ENCODE measurements at regions not wholly inside any gene's neighbourhood (a gene's known extent, or its start where the extent isn't known, plus 50 kb on each side); places are given as distances from the start of the nearest gene placed in this dataset.

- TF ChIP-seq CTCF (IDR thresholded peaks at IDR 0.05; ENCODE audit: extremely low read depth in 1 of 2, insufficient read depth in 1 of 2, low read depth in 1 of 2, low read length in 2 of 2) = no peak
- peak overlapping the region; percentile 94 for H3K27ac ChIP-seq (ENCODE audit: insufficient read depth, low read depth, low read length)
- dilution Hi-C loops (cut with MboI; ENCODE audit: extremely low pct_ligation_motif_present, low sequenced_read_pairs) = no loop called here
- peak overlapping the region; percentile 3 for H3K4me2 ChIP-seq (ENCODE audit: insufficient read depth, low read length)
- no peaks in the 10 kb centered on the region for H3K9me3 ChIP-seq (replicated peaks; ENCODE audit: control insufficient read depth, insufficient read depth, low read length)
- no peaks in the 10 kb centered on the region for H3K27me3 ChIP-seq (ENCODE audit: control insufficient read depth in 2 of 2, insufficient read depth in 2 of 2, low read length in 2 of 2)
- peak overlapping the region; percentile 39 for H3K9ac ChIP-seq (replicated peaks; ENCODE audit: extremely low read depth, insufficient read depth, low read length)
- H3K9me1 ChIP-seq (replicated peaks; ENCODE audit: control insufficient read depth, extremely low read depth, insufficient read depth, low read length) = no peaks in the 10 kb centered on the region
- H3K36me3 ChIP-seq (ENCODE audit: control insufficient read depth in 2 of 2, extremely low read depth in 1 of 2, insufficient read depth in 2 of 2, low read length in 2 of 2) = no peaks in the 10 kb centered on the region
- no peaks in the 10 kb centered on the region for H4K20me1 ChIP-seq (replicated peaks; ENCODE audit: control insufficient read depth, extremely low read depth, insufficient read depth, low read length)
- intact Hi-C loops (cut with micrococcal nuclease) = loop anchor here (1.0 to 5.0 kb wide), 4 partner anchors 35 to 214 kb away; partner anchors contain the start of gene ACAA2
- ChIA-PET CTCF (interaction anchor here (0.8 to 3.6 kb wide), 18 partner anchors 12 to 166 kb away, joined by 3 to 49 read pairs (median 4); partner anchors contain the start of gene LIPG), POLR2A (interaction anchor here (0.7 kb wide), 1 partner anchor 67 kb away, joined by 5 read pairs; no protein-coding TSS in a partner anchor)
- peaks cover 46% of the 10 kb centered on the region for H3K4me1 ChIP-seq (ENCODE audit: control insufficient read depth, extremely low read depth, insufficient read depth, low read length)
- no peak overlapping the region for H3K4me3 ChIP-seq (replicated peaks in 1 of 3; ENCODE audit: insufficient read depth in 1 of 3, low read depth in 1 of 3, low read length in 3 of 3)
- DNase-seq (ENCODE audit: low read depth, low spot score) (no peak), FAIRE-seq (no peak)
- H2AFZ ChIP-seq (ENCODE audit: low read depth, low read length) = no peak overlapping the region
- H3K79me2 ChIP-seq (ENCODE audit: control insufficient read depth, insufficient read depth, low read length) = no peaks in the 10 kb centered on the region
- BruUV-seq (replicated peaks) = TSS peak; percentile 98
Observed at GRCh38 chr18:49726675-49726963, 86.7 kb downstream of the ACAA2 start.

GRCh38 chr18:49725809-49726674 is 87.3 kb downstream of the ACAA2 start:
- CTCF ChIA-PET = interaction anchor here (0.8 to 3.6 kb wide), 15 partner anchors 11 to 215 kb away, joined by 3 to 49 read pairs (median 4); partner anchors contain the start of gene LIPG
- TF ChIP-seq GATA2 (IDR thresholded peaks at IDR 0.05; ENCODE audit: insufficient read depth, insufficient read length, low read depth, low read length) (peak; percentile 82), POLR2AphosphoS5 (IDR thresholded peaks at IDR 0.05; ENCODE audit: insufficient read depth, low read depth, low read length) (peak; percentile 26), MAX (IDR thresholded peaks at IDR 0.05; ENCODE audit: insufficient read depth, insufficient read length) (no peak), EZH2 (IDR thresholded peaks at IDR 0.05; ENCODE audit: borderline replicate concordance, low read depth, low read length, severe bottlenecking) (no peak), CTCF (IDR thresholded peaks at IDR 0.05; ENCODE audit: extremely low read depth in 1 of 2, insufficient read depth in 1 of 2, low read depth in 1 of 2, low read length in 2 of 2) (peak in 1 of 2 donors; percentile 3), FOS (IDR thresholded peaks at IDR 0.05; ENCODE audit: borderline replicate concordance, insufficient read depth, low read length) (peak; percentile 76), JUN (IDR thresholded peaks at IDR 0.05; ENCODE audit: borderline replicate concordance, insufficient read depth, insufficient read length, low read depth) (peak; percentile 63), POLR2A (IDR thresholded peaks at IDR 0.05; ENCODE audit: low read depth, low read length) (peak; percentile 29)
- Histone ChIP-seq H3K27me3 (ENCODE audit: control insufficient read depth in 2 of 2, insufficient read depth in 2 of 2, low read length in 2 of 2) (no peaks in the 10 kb centered on the region), H3K4me3 (replicated peaks in 1 of 3; ENCODE audit: insufficient read depth in 1 of 3, low read depth in 1 of 3, low read length in 3 of 3) (no peak overlapping the region), H3K9me1 (replicated peaks; ENCODE audit: control insufficient read depth, extremely low read depth, insufficient read depth, low read length) (no peaks in the 10 kb centered on the region), H3K9ac (replicated peaks; ENCODE audit: extremely low read depth, insufficient read depth, low read length) (peak overlapping the region; percentile 57), H3K4me2 (ENCODE audit: insufficient read depth, low read length) (peak overlapping the region; percentile 5), H3K27ac (ENCODE audit: insufficient read depth, low read depth, low read length) (peak overlapping the region; percentile 94), H3K9me3 (replicated peaks; ENCODE audit: control insufficient read depth, insufficient read depth, low read length) (no peaks in the 10 kb centered on the region), H4K20me1 (replicated peaks; ENCODE audit: control insufficient read depth, extremely low read depth, insufficient read depth, low read length) (no peaks in the 10 kb centered on the region), H2AFZ (ENCODE audit: low read depth, low read length) (peak overlapping the region; percentile 11), H3K79me2 (ENCODE audit: control insufficient read depth, insufficient read depth, low read length) (no peaks in the 10 kb centered on the region), H3K36me3 (ENCODE audit: control insufficient read depth in 2 of 2, extremely low read depth in 1 of 2, insufficient read depth in 2 of 2, low read length in 2 of 2) (no peaks in the 10 kb centered on the region), H3K4me1 (ENCODE audit: control insufficient read depth, extremely low read depth, insufficient read depth, low read length) (peaks cover 46% of the 10 kb centered on the region)
- DNase-seq (ENCODE audit: low read depth, low spot score) (peak; percentile 87), FAIRE-seq (peak; percentile 88)
- POLR2A ChIA-PET = interaction anchor here (0.7 to 1.0 kb wide), 2 partner anchors 40 to 151 kb away, joined by 3 to 10 read pairs; no protein-coding TSS in a partner anchor
- intact Hi-C loops (cut with micrococcal nuclease) (loop anchor here (1.0 to 5.0 kb wide), 4 partner anchors 35 to 214 kb away; partner anchors contain the start of gene ACAA2), dilution Hi-C loops (cut with MboI; ENCODE audit: extremely low pct_ligation_motif_present, low sequenced_read_pairs) (no loop called here)
- TSS peak; percentile 95 for BruUV-seq (replicated peaks)
